OCI-LY1 (cell line): ENCODE measurements at regions not wholly inside any gene's neighbourhood (a gene's known extent, or its start where the extent isn't known, plus 50 kb on each side); places are given as distances from the start of the nearest gene placed in this dataset.
A peak's percentile ranks its signal among the peaks of the same experiment; 100 is the strongest.

Source experiments
- H2AFZ ChIP-seq: fragments of 200-600 bp; sonication (generic), shearing (Covaris generic); 2 replicates; pipeline ENCODE4 v1.6.0; 2014; ENCODE audit warnings: antibody characterized with exemption, mild to moderate bottlenecking, low read length
- H3F3A ChIP-seq: fragments of 200-600 bp; sonication (generic), shearing (Covaris generic); 2 replicates; pipeline ENCODE4 v1.6.0; 2014; ENCODE audit warnings: mild to moderate bottlenecking, antibody characterized with exemption, low read length, moderate library complexity; ENCODE audit not compliant: insufficient read depth
- H3K27ac ChIP-seq: fragments of 200-600 bp; sonication (generic); 2 replicates; pipeline ENCODE4 v1.5.1; 2014; ENCODE audit warnings: low read length, mixed run types, mild to moderate bottlenecking, low read depth; ENCODE audit not compliant: poor library complexity, severe bottlenecking
- H3K27me3 ChIP-seq: fragments of 200-600 bp; sonication (generic); 2 replicates; pipeline ENCODE4 v1.6.0; 2014; ENCODE audit warnings: antibody characterized with exemption, mild to moderate bottlenecking, low read length, moderate library complexity; ENCODE audit not compliant: insufficient read depth
- H3K36me3 ChIP-seq: fragments of 200-600 bp; sonication (generic); 2 replicates; pipeline ENCODE4 v1.6.1; 2014; ENCODE audit warnings: mild to moderate bottlenecking, antibody characterized with exemption, low read length, moderate library complexity, mixed read lengths; ENCODE audit not compliant: insufficient read depth
- H3K4me1 ChIP-seq: fragments of 200-600 bp; sonication (generic); 2 replicates; pipeline ENCODE4 v1.5.1; 2014; ENCODE audit warnings: mild to moderate bottlenecking, low read length, moderate library complexity; ENCODE audit not compliant: insufficient read depth, severe bottlenecking
- H3K4me2 ChIP-seq: fragments of 200-600 bp; sonication (generic), shearing (Covaris generic); 2 replicates; pipeline ENCODE4 v1.6.1; 2014; ENCODE audit warnings: low read length
- H3K4me3 ChIP-seq: fragments of 200-600 bp; sonication (generic); 2 replicates; pipeline ENCODE4 v1.5.1; 2014; ENCODE audit warnings: low read length, low read depth, mild to moderate bottlenecking, mixed read lengths; ENCODE audit not compliant: poor library complexity, severe bottlenecking
- H3K79me2 ChIP-seq: fragments of 200-600 bp; shearing (Covaris generic); 2 replicates; pipeline ENCODE4 v1.6.1; 2016; ENCODE audit warnings: mixed run types, low read length, mixed read lengths; ENCODE audit not compliant: insufficient read depth
- H3K9ac ChIP-seq: fragments of 200-600 bp; sonication (generic), shearing (Covaris generic); 2 replicates; pipeline ENCODE4 v1.6.1; 2014; ENCODE audit warnings: mild to moderate bottlenecking, low read length, mixed read lengths
- H3K9me2 ChIP-seq: fragments of 200-600 bp; sonication (generic), shearing (Covaris generic); 2 replicates; pipeline ENCODE4 v1.6.1; 2014; ENCODE audit warnings: low read depth, mild to moderate bottlenecking, low read length, mixed read lengths
- H3K9me3 ChIP-seq: fragments of 200-600 bp; shearing (Covaris generic); 2 replicates; pipeline ENCODE4 v1.6.1; 2014; ENCODE audit warnings: low read length, mixed read lengths
- H4K20me1 ChIP-seq: fragments of 200-600 bp; sonication (generic), shearing (Covaris generic); 2 replicates; pipeline ENCODE4 v1.6.0; 2016; ENCODE audit warnings: mild to moderate bottlenecking, low read length; ENCODE audit not compliant: insufficient read depth
- EZH2 ChIP-seq: fragments of 200-600 bp; sonication (generic), shearing (Covaris generic); IDR thresholded peaks from 2 replicates; pipeline ENCODE4 v1.8.0; 2017; ENCODE audit warnings: borderline replicate concordance, mixed run types, mild to moderate bottlenecking, antibody characterized with exemption, low read length, moderate library complexity, mixed read lengths
- TF ChIP-seq, protein P1 (sequence below): fragments of 200-600 bp; sonication (generic), shearing (Covaris generic); IDR thresholded peaks from 2 replicates; pipeline ENCODE4 v1.5.1; 2017; ENCODE audit warnings: mild to moderate bottlenecking, antibody characterized with exemption, low read length, moderate library complexity, mixed read lengths

GRCh38 chr18:2471523-2471922 lies 99.8 kb downstream of the METTL4 start:
- Histone ChIP-seq H3K9ac (no peak overlapping the region), H3F3A (no peaks in the 10 kb centered on the region), H2AFZ (no peak overlapping the region), H3K79me2 (no peaks in the 10 kb centered on the region), H3K9me3 (no peaks in the 10 kb centered on the region), H3K36me3 (no peaks in the 10 kb centered on the region), H4K20me1 (no peaks in the 10 kb centered on the region), H3K9me2 (no peaks in the 10 kb centered on the region), H3K4me2 (no peak overlapping the region), H3K4me3 (no peak overlapping the region), H3K27ac (no peak overlapping the region), H3K27me3 (no peaks in the 10 kb centered on the region), H3K4me1 (no peaks in the 10 kb centered on the region)
- TF ChIP-seq, protein P1, sequence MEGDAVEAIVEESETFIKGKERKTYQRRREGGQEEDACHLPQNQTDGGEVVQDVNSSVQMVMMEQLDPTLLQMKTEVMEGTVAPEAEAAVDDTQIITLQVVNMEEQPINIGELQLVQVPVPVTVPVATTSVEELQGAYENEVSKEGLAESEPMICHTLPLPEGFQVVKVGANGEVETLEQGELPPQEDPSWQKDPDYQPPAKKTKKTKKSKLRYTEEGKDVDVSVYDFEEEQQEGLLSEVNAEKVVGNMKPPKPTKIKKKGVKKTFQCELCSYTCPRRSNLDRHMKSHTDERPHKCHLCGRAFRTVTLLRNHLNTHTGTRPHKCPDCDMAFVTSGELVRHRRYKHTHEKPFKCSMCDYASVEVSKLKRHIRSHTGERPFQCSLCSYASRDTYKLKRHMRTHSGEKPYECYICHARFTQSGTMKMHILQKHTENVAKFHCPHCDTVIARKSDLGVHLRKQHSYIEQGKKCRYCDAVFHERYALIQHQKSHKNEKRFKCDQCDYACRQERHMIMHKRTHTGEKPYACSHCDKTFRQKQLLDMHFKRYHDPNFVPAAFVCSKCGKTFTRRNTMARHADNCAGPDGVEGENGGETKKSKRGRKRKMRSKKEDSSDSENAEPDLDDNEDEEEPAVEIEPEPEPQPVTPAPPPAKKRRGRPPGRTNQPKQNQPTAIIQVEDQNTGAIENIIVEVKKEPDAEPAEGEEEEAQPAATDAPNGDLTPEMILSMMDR: peak; percentile 21
- no peak for TF ChIP-seq EZH2

GRCh38 chr18:2478662-2479061 lies 92.6 kb downstream of the METTL4 start:
- Histone ChIP-seq H3K4me2 (no peak overlapping the region), H3K9me3 (no peaks in the 10 kb centered on the region), H3K27me3 (no peaks in the 10 kb centered on the region), H3F3A (no peaks in the 10 kb centered on the region), H3K9me2 (no peaks in the 10 kb centered on the region), H3K36me3 (no peaks in the 10 kb centered on the region), H2AFZ (no peak overlapping the region), H3K4me3 (no peak overlapping the region), H3K79me2 (no peaks in the 10 kb centered on the region), H4K20me1 (no peaks in the 10 kb centered on the region), H3K9ac (no peak overlapping the region), H3K4me1 (no peaks in the 10 kb centered on the region), H3K27ac (no peak overlapping the region)
- no peak for TF ChIP-seq EZH2
- TF ChIP-seq, protein P1: no peak

DNA sequence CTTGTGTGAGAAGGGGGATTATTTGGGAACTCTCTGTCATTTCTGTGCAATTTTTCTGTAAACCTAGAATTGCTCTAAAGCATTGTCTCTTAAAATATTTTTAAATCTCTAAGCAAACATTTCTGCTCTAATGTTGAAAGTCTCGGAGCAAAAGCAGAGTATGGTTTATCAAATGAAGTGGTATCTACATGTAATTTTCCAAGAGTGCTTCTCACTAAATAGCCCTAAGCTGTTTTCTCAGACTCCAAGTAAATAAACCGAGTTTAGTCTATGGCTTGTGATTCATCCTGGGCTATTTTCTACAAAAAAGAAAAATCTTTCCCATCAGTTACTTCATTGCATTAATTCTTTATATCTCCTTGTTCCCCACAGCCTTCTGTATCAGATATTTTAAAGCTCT lies 90.8 kb downstream of the METTL4 start:
- Histone ChIP-seq H3K4me2 (no peak overlapping the region), H4K20me1 (no peaks in the 10 kb centered on the region), H3F3A (no peaks in the 10 kb centered on the region), H3K9me2 (no peaks in the 10 kb centered on the region), H3K27me3 (no peaks in the 10 kb centered on the region), H3K9ac (no peak overlapping the region), H3K9me3 (no peaks in the 10 kb centered on the region), H3K79me2 (no peaks in the 10 kb centered on the region), H3K4me1 (no peaks in the 10 kb centered on the region), H3K4me3 (no peak overlapping the region), H2AFZ (no peak overlapping the region), H3K27ac (no peak overlapping the region), H3K36me3 (no peaks in the 10 kb centered on the region)
- no peak for TF ChIP-seq EZH2
- TF ChIP-seq, protein P1: no peak
